ENCODE measurements at regions not wholly inside any gene's neighbourhood (a gene's known extent, or its start where the extent isn't known, plus 50 kb on each side); places are given as distances from the start of the nearest gene placed in this dataset.
"Not testable (repeated sequence)": the region's sequence is repeated elsewhere in the genome, so short reads cannot be mapped to it uniquely, and the experiment has no call there.

DNA sequence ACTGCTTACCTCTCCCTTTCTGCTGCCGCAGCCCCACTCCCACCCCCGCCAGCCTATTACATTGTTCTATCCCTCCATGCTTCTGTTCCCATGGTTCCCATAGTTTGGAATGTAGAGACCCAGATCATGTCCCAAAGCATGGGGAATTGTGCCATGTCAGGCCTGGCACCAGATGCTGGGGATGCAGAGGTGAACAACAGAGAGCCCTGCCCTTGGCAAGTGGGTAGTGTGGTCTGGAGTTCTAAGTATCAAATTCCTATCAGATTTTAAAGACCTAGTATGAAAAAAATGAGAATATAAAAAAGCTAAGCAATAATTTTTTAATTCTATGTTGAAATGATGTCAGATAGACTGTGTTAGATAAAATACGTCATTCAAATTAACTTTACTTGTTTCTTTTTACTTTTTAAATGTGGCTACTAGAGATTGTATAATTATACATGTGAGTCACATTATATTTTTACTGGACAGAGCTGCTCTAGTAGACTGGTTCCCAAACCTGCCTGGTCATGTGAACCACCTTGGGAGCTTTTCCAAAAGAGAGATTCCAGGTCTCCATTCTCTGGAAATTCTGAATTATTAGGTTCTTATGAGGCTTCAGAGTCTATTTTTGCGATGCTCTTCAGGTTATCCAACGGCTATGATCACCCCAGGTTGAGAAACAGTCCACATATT, 113.0 kb upstream of the DAB1 start:
- POLR2A ChIA-PET: no interaction called here
- Histone ChIP-seq H3K36me3 (replicated peaks in 1 of 2; ENCODE audit: control extremely low read depth in 1 of 2, control insufficient read depth in 1 of 2, extremely low read depth in 1 of 2, insufficient read depth in 2 of 2, low read length in 1 of 2) (no peaks in the 10 kb centered on the region), H3K27ac (ENCODE audit: low read length in 2 of 2) (no peak overlapping the region), H3K9me3 (ENCODE audit: control extremely low read depth in 1 of 3, control insufficient read depth in 2 of 3, insufficient read depth in 1 of 3, low read length in 2 of 3) (no peaks in the 10 kb centered on the region), H3K79me2 (ENCODE audit: control insufficient read depth, insufficient read depth, low read length) (no peaks in the 10 kb centered on the region), H2AFZ (ENCODE audit: insufficient read depth, low read depth, low read length, poor library complexity, severe bottlenecking) (no peak overlapping the region), H4K20me1 (ENCODE audit: control insufficient read depth, insufficient read depth, low read length, poor library complexity, severe bottlenecking) (no peaks in the 10 kb centered on the region), H3K4me2 (replicated peaks; ENCODE audit: low read depth, low read length, poor library complexity, severe bottlenecking) (no peak overlapping the region), H3K9ac (ENCODE audit: low read length) (no peak overlapping the region), H3K4me3 (ENCODE audit: control extremely low read depth in 1 of 5, extremely low read depth in 1 of 5, insufficient read depth in 1 of 5, low read depth in 2 of 5, low read length in 4 of 5) (no peak overlapping the region), H3K27me3 (replicated peaks in 1 of 4; ENCODE audit: control extremely low read depth in 1 of 4, control insufficient read depth in 3 of 4, insufficient read depth in 4 of 4, low read length in 3 of 4) (no peaks in the 10 kb centered on the region), H3K4me1 (ENCODE audit: control insufficient read depth in 2 of 2, insufficient read depth in 2 of 2, low read length in 2 of 2) (no peaks in the 10 kb centered on the region)
- Mint-ChIP-seq H3K27ac (no peak overlapping the region), H3K4me3 (no peak overlapping the region), H3K27me3 (no peaks in the 10 kb centered on the region), H3K9me3 (ENCODE audit: insufficient read depth) (peaks cover 5% of the 10 kb centered on the region), H3K4me1 (no peaks in the 10 kb centered on the region)
- TF ChIP-seq, protein P1, sequence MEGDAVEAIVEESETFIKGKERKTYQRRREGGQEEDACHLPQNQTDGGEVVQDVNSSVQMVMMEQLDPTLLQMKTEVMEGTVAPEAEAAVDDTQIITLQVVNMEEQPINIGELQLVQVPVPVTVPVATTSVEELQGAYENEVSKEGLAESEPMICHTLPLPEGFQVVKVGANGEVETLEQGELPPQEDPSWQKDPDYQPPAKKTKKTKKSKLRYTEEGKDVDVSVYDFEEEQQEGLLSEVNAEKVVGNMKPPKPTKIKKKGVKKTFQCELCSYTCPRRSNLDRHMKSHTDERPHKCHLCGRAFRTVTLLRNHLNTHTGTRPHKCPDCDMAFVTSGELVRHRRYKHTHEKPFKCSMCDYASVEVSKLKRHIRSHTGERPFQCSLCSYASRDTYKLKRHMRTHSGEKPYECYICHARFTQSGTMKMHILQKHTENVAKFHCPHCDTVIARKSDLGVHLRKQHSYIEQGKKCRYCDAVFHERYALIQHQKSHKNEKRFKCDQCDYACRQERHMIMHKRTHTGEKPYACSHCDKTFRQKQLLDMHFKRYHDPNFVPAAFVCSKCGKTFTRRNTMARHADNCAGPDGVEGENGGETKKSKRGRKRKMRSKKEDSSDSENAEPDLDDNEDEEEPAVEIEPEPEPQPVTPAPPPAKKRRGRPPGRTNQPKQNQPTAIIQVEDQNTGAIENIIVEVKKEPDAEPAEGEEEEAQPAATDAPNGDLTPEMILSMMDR (IDR thresholded peaks at IDR 0.05): no peak
- no peak for TF ChIP-seq EZH2 (IDR thresholded peaks at IDR 0.05; ENCODE audit: borderline replicate concordance, insufficient read depth, low read depth, low read length, poor library complexity, severe bottlenecking)
- 67% methylated on average over 3 of the region's 5 CpGs for WGBS (ENCODE audit: insufficient coverage)
- intact Hi-C loops (cut with micrococcal nuclease): no loop called here
- no peak for DNase-seq
- no peak for ATAC-seq (ENCODE audit: low read depth)
- CTCF ChIA-PET: no interaction called here

DNA sequence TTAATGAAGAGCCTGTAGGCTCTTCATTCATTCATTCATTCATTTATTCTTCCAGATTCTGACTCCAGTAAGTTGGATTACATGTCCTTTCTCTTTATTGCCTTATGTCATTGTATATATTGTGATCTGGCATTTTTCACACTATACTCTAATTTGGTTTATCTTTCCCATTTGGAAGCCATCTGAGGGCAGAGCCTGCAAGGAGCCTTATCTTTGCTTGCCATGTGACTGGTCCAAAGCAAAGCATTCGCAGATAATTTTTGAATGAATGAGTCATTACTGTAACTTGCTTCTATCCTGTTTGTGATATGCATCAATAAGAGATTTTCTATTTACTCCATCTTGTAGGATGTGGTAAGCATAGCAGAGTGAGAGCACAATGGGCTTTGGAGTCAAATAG, 108.4 kb upstream of the DAB1 start:
- peaks cover 7% of the 10 kb centered on the region for H3K9me3 Mint-ChIP-seq (ENCODE audit: insufficient read depth)
- no peak overlapping the region for H3K4me3 ChIP-seq (ENCODE audit: control extremely low read depth in 1 of 5, extremely low read depth in 1 of 5, insufficient read depth in 1 of 5, low read depth in 2 of 5, low read length in 4 of 5)
- intact Hi-C loops (cut with micrococcal nuclease): no loop called here
- H3K4me2 ChIP-seq (replicated peaks; ENCODE audit: low read depth, low read length, poor library complexity, severe bottlenecking): no peak overlapping the region
- ChIA-PET CTCF (no interaction called here), POLR2A (no interaction called here)
- WGBS (ENCODE audit: insufficient coverage): no CpG with 5 or more reads among the region's 1 CpG
- no peaks in the 10 kb centered on the region for H3K36me3 ChIP-seq (replicated peaks in 1 of 2; ENCODE audit: control extremely low read depth in 1 of 2, control insufficient read depth in 1 of 2, extremely low read depth in 1 of 2, insufficient read depth in 2 of 2, low read length in 1 of 2)
- no peaks in the 10 kb centered on the region for H3K4me1 Mint-ChIP-seq
- ATAC-seq (ENCODE audit: low read depth): no peak
- H3K27me3 ChIP-seq (replicated peaks in 1 of 4; ENCODE audit: control extremely low read depth in 1 of 4, control insufficient read depth in 3 of 4, insufficient read depth in 4 of 4, low read length in 3 of 4): no peaks in the 10 kb centered on the region
- no peaks in the 10 kb centered on the region for H3K27me3 Mint-ChIP-seq
- no peak overlapping the region for H3K27ac ChIP-seq (ENCODE audit: low read length in 2 of 2)
- no peak overlapping the region for H3K4me3 Mint-ChIP-seq
- no peaks in the 10 kb centered on the region for H3K4me1 ChIP-seq (ENCODE audit: control insufficient read depth in 2 of 2, insufficient read depth in 2 of 2, low read length in 2 of 2)
- no peaks in the 10 kb centered on the region for H3K9me3 ChIP-seq (ENCODE audit: control extremely low read depth in 1 of 3, control insufficient read depth in 2 of 3, insufficient read depth in 1 of 3, low read length in 2 of 3)
- no peaks in the 10 kb centered on the region for H4K20me1 ChIP-seq (ENCODE audit: control insufficient read depth, insufficient read depth, low read length, poor library complexity, severe bottlenecking)
- no peaks in the 10 kb centered on the region for H3K79me2 ChIP-seq (ENCODE audit: control insufficient read depth, insufficient read depth, low read length)
- no peak overlapping the region for H2AFZ ChIP-seq (ENCODE audit: insufficient read depth, low read depth, low read length, poor library complexity, severe bottlenecking)
- H3K27ac Mint-ChIP-seq: no peak overlapping the region
- no peak for DNase-seq
- no peak overlapping the region for H3K9ac ChIP-seq (ENCODE audit: low read length)
- TF ChIP-seq, protein P1 (IDR thresholded peaks at IDR 0.05): no peak
- no peak for TF ChIP-seq EZH2 (IDR thresholded peaks at IDR 0.05; ENCODE audit: borderline replicate concordance, insufficient read depth, low read depth, low read length, poor library complexity, severe bottlenecking)

DNA sequence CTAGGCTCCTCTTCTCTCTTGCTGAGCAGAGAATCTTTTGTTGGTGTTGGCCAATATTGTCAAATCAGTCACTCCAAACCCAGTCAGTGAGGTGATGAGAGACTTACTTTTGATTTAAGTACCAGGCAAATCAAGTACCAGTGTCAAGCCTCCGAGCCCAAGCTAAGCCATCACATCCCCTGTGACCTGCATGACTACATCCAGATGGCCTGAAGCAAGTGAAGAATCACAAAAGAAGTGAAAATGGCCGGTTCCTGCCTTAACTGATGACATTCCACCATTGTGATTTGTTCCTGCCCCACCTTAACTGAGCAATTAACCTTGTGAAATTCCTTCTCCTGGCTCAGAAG, 107.0 kb upstream of the DAB1 start:
- H3K36me3 ChIP-seq (replicated peaks in 1 of 2; ENCODE audit: control extremely low read depth in 1 of 2, control insufficient read depth in 1 of 2, extremely low read depth in 1 of 2, insufficient read depth in 2 of 2, low read length in 1 of 2); H3K4me1 ChIP-seq (ENCODE audit: control insufficient read depth in 2 of 2, insufficient read depth in 2 of 2, low read length in 2 of 2); H3K4me2 ChIP-seq (replicated peaks; ENCODE audit: low read depth, low read length, poor library complexity, severe bottlenecking); H3K4me3 ChIP-seq (ENCODE audit: control extremely low read depth in 1 of 5, extremely low read depth in 1 of 5, insufficient read depth in 1 of 5, low read depth in 2 of 5, low read length in 4 of 5); POLR2A ChIA-PET; H3K27ac ChIP-seq (ENCODE audit: low read length in 2 of 2); H3K79me2 ChIP-seq (ENCODE audit: control insufficient read depth, insufficient read depth, low read length); H3K9me3 ChIP-seq (ENCODE audit: control extremely low read depth in 1 of 3, control insufficient read depth in 2 of 3, insufficient read depth in 1 of 3, low read length in 2 of 3); intact Hi-C loops (cut with micrococcal nuclease); H3K27me3 ChIP-seq (replicated peaks in 1 of 4; ENCODE audit: control extremely low read depth in 1 of 4, control insufficient read depth in 3 of 4, insufficient read depth in 4 of 4, low read length in 3 of 4); H3K27ac Mint-ChIP-seq; H3K4me3 Mint-ChIP-seq; CTCF ChIA-PET; H2AFZ ChIP-seq (ENCODE audit: insufficient read depth, low read depth, low read length, poor library complexity, severe bottlenecking); H3K4me1 Mint-ChIP-seq; DNase-seq; H3K9ac ChIP-seq (ENCODE audit: low read length); H4K20me1 ChIP-seq (ENCODE audit: control insufficient read depth, insufficient read depth, low read length, poor library complexity, severe bottlenecking); ATAC-seq (ENCODE audit: low read depth); H3K27me3 Mint-ChIP-seq; H3K9me3 Mint-ChIP-seq (ENCODE audit: insufficient read depth): not testable (repeated sequence)
- no CpG with 5 or more reads among the region's 2 CpGs for WGBS (ENCODE audit: insufficient coverage)
